Breast epithelium (tissue), 3 donors: ENCODE measurements at regions not wholly inside any gene's neighbourhood (a gene's known extent, or its start where the extent isn't known, plus 50 kb on each side); places are given as distances from the start of the nearest gene placed in this dataset.

Source experiments
- POLR2A ChIP-seq: fragments of 450-650 bp; IDR thresholded peaks from one replicate; pipeline ENCODE4 v1.6.1; 2016; ENCODE audit warnings: antibody characterized with exemption, mild to moderate bottlenecking, moderate library complexity
- POLR2AphosphoS5 ChIP-seq, 3 donors: sonication (generic); formaldehyde crosslinking; IDR thresholded peaks; one replicate each; pipeline ENCODE4 v1.6.1; 2017; ENCODE audit warnings: antibody characterized with exemption in 3 of 3
- TF ChIP-seq, protein P1 (sequence below), 3 donors: fragments of 450-650 bp; IDR thresholded peaks; one replicate each; pipeline ENCODE4 v1.5.1; 2016 to 2017; ENCODE audit warnings: antibody characterized with exemption in 3 of 3, mild to moderate bottlenecking in 3 of 3, moderate library complexity in 3 of 3

DNA sequence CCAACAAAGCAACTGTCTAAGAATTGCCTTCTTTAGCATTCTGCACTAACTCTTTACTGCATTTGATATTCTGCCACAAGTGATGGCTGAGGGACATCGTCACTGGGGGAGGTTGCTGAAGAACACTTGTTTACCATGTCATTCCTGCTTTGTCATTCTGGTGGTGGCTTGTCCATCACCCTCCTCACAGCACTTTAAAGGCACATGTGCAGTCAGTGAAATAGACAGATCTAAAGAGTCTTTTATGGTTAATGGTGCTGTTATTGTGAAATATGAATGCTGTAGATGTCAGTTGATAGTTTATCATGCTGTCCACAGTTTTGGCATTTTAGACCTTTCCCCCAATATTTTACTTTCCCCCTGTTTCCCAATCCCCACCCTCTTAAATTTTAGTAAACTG lies 120.9 kb upstream of the TSC22D1 start:
- no peak for TF ChIP-seq POLR2A
- TF ChIP-seq, protein P1, sequence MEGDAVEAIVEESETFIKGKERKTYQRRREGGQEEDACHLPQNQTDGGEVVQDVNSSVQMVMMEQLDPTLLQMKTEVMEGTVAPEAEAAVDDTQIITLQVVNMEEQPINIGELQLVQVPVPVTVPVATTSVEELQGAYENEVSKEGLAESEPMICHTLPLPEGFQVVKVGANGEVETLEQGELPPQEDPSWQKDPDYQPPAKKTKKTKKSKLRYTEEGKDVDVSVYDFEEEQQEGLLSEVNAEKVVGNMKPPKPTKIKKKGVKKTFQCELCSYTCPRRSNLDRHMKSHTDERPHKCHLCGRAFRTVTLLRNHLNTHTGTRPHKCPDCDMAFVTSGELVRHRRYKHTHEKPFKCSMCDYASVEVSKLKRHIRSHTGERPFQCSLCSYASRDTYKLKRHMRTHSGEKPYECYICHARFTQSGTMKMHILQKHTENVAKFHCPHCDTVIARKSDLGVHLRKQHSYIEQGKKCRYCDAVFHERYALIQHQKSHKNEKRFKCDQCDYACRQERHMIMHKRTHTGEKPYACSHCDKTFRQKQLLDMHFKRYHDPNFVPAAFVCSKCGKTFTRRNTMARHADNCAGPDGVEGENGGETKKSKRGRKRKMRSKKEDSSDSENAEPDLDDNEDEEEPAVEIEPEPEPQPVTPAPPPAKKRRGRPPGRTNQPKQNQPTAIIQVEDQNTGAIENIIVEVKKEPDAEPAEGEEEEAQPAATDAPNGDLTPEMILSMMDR (IDR thresholded peaks at IDR 0.05), result no peak
- no peak for TF ChIP-seq POLR2AphosphoS5 (IDR thresholded peaks at IDR 0.05)
